Osteoblast (primary cell): ENCODE measurements at regions not wholly inside any gene's neighbourhood (a gene's known extent, or its start where the extent isn't known, plus 50 kb on each side); places are given as distances from the start of the nearest gene placed in this dataset.

Experiments
- DNase-seq: peaks from one replicate; pipeline ENCODE4 v3.0.0; 2011; ENCODE audit warnings: low spot score, mixed read lengths; ENCODE audit not compliant: insufficient read length; ENCODE audit errors: missing footprints
- H2AFZ ChIP-seq: 2 replicates; pipeline ENCODE4 v1.6.0; 2011; ENCODE audit warnings: mild to moderate bottlenecking, low read length
- H3K27ac ChIP-seq: 2 replicates; pipeline ENCODE4 v1.5.1; 2011; ENCODE audit warnings: mild to moderate bottlenecking, low read depth, low read length, moderate library complexity
- H3K27me3 ChIP-seq: 2 replicates; pipeline ENCODE4 v1.6.0; 2012; ENCODE audit warnings: mild to moderate bottlenecking, control low read depth, inconsistent platforms, low read length, moderate library complexity; ENCODE audit not compliant: insufficient read depth
- H3K36me3 ChIP-seq: 2 replicates; pipeline ENCODE4 v1.5.1; 2011; ENCODE audit warnings: mild to moderate bottlenecking, low read length, control low read depth, moderate library complexity; ENCODE audit not compliant: insufficient read depth
- H3K4me1 ChIP-seq: 2 replicates; pipeline ENCODE4 v1.5.1; 2011; ENCODE audit warnings: mild to moderate bottlenecking, low read length, control low read depth, moderate library complexity; ENCODE audit not compliant: insufficient read depth
- H3K4me2 ChIP-seq: 2 replicates; pipeline ENCODE4 v1.6.0; 2011; ENCODE audit warnings: mild to moderate bottlenecking, low read length; ENCODE audit not compliant: insufficient read depth
- H3K4me3 ChIP-seq: fragments of 200-600 bp; sonication (generic); 3 replicates; pipeline ENCODE4 v1.5.1; 2012; ENCODE audit warnings: mild to moderate bottlenecking, low read length, inconsistent platforms; ENCODE audit not compliant: insufficient read depth
- H3K79me2 ChIP-seq: 2 replicates; pipeline ENCODE4 v1.6.0; 2012; ENCODE audit warnings: mild to moderate bottlenecking, low read length, control low read depth, inconsistent platforms; ENCODE audit not compliant: insufficient read depth
- H3K9me3 ChIP-seq: 2 replicates; pipeline ENCODE4 v1.5.1; 2011; ENCODE audit warnings: low read depth, low read length, control low read depth
- H4K20me1 ChIP-seq: 2 replicates; pipeline ENCODE4 v1.6.0; 2012; ENCODE audit warnings: mild to moderate bottlenecking, low read length, control low read depth; ENCODE audit not compliant: insufficient read depth
- TF ChIP-seq, protein P1 (sequence below): IDR thresholded peaks from 2 replicates; pipeline ENCODE4 v1.5.1; 2011; ENCODE audit warnings: mild to moderate bottlenecking, low read depth, low read length, moderate library complexity; ENCODE audit errors: extremely low read depth

DNA sequence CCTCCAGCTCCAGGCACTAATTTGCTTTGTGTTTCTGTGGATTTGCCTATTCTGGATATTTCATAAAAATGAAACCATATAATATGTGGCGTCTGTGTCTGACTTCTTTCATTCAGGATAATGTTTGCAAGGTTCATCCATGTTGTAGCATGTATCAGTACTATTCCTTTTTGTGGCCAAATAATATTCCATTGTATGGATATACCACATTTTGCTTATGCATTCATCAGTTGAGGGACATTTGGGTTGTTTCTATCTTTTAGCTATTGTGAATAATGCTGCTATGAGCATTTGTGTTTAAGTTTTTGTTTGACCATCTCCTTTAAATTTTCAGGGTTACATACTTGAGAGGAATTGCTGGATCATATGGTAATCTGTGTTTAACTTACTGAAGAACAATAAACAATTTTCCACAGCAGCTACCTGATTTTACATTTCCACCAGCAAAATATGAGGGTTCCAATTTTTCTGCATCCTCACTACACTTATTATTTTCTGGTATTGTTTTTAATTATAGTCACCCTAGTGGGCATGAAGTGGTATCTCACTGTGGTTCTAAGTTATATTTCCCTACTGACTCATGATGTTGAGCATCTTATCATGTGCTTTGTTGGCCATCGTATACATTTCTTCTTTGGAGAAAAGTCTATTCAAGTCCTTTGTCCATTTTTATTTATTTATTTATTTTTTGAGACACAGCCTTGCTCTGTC lies 63.9 kb downstream of the GCNT4 start:
- Histone ChIP-seq H3K27me3 (peaks cover 3% of the 10 kb centered on the region), H3K4me3 (no peak overlapping the region), H3K27ac (no peak overlapping the region), H3K79me2 (no peaks in the 10 kb centered on the region), H3K36me3 (no peaks in the 10 kb centered on the region), H3K4me1 (no peaks in the 10 kb centered on the region), H3K4me2 (no peak overlapping the region), H3K9me3 (no peaks in the 10 kb centered on the region), H4K20me1 (no peaks in the 10 kb centered on the region), H2AFZ (no peak overlapping the region)
- no peak for DNase-seq
- TF ChIP-seq, protein P1, sequence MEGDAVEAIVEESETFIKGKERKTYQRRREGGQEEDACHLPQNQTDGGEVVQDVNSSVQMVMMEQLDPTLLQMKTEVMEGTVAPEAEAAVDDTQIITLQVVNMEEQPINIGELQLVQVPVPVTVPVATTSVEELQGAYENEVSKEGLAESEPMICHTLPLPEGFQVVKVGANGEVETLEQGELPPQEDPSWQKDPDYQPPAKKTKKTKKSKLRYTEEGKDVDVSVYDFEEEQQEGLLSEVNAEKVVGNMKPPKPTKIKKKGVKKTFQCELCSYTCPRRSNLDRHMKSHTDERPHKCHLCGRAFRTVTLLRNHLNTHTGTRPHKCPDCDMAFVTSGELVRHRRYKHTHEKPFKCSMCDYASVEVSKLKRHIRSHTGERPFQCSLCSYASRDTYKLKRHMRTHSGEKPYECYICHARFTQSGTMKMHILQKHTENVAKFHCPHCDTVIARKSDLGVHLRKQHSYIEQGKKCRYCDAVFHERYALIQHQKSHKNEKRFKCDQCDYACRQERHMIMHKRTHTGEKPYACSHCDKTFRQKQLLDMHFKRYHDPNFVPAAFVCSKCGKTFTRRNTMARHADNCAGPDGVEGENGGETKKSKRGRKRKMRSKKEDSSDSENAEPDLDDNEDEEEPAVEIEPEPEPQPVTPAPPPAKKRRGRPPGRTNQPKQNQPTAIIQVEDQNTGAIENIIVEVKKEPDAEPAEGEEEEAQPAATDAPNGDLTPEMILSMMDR, result no peak

- peaks cover 4% of the 10 kb centered on the region for H3K27me3 ChIP-seq
- no peak overlapping the region for H3K4me2 ChIP-seq
- H4K20me1 ChIP-seq, result no peaks in the 10 kb centered on the region
- H3K79me2 ChIP-seq, result no peaks in the 10 kb centered on the region
- no peak for DNase-seq
- H2AFZ ChIP-seq, result no peak overlapping the region
- no peak overlapping the region for H3K27ac ChIP-seq
- no peaks in the 10 kb centered on the region for H3K4me1 ChIP-seq
- no peaks in the 10 kb centered on the region for H3K9me3 ChIP-seq
- TF ChIP-seq, protein P1, result no peak
- H3K36me3 ChIP-seq, result no peaks in the 10 kb centered on the region
- H3K4me3 ChIP-seq, result no peak overlapping the region
Measured at GRCh38 chr5:74978345-74978744, 74.0 kb downstream of the GCNT4 start.

GRCh38 chr5:74977471-74977870 lies 74.9 kb downstream of the GCNT4 start:
- no peaks in the 10 kb centered on the region for H4K20me1 ChIP-seq
- peaks cover 4% of the 10 kb centered on the region for H3K27me3 ChIP-seq
- no peak overlapping the region for H3K4me2 ChIP-seq
- TF ChIP-seq, protein P1, result no peak
- H3K79me2 ChIP-seq, result no peaks in the 10 kb centered on the region
- H3K27ac ChIP-seq, result no peak overlapping the region
- no peaks in the 10 kb centered on the region for H3K36me3 ChIP-seq
- no peak overlapping the region for H2AFZ ChIP-seq
- no peaks in the 10 kb centered on the region for H3K9me3 ChIP-seq
- H3K4me3 ChIP-seq, result no peak overlapping the region
- no peak for DNase-seq
- H3K4me1 ChIP-seq, result no peaks in the 10 kb centered on the region

DNA sequence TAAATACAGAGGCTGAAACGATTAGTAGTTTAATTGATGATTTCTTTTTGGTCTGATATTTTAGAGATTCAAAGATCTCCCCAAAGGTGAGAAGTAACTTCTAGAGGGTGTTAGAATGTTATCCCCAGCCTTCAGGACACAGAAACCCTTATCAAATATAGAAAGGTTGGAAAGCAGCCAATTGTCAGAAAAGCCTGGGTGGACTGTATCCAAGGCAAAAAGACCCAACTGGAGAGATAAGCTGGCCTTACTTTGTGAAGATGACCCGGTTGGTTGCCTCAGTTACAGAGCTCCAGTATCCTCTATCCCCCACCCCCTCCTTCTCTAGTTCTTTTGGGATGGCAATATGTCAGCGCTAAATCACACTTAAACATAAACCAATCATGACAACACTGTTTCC lies 75.7 kb downstream of the GCNT4 start:
- H3K4me3 ChIP-seq, result no peak overlapping the region
- no peak overlapping the region for H3K27ac ChIP-seq
- DNase-seq, result no peak
- H3K79me2 ChIP-seq, result no peaks in the 10 kb centered on the region
- H4K20me1 ChIP-seq, result no peaks in the 10 kb centered on the region
- peaks cover 7% of the 10 kb centered on the region for H3K27me3 ChIP-seq
- TF ChIP-seq, protein P1, result no peak
- no peaks in the 10 kb centered on the region for H3K4me1 ChIP-seq
- no peaks in the 10 kb centered on the region for H3K9me3 ChIP-seq
- no peak overlapping the region for H2AFZ ChIP-seq
- H3K4me2 ChIP-seq, result no peak overlapping the region
- H3K36me3 ChIP-seq, result no peaks in the 10 kb centered on the region
